HepG2 (cell line): ENCODE measurements at regions not wholly inside any gene's neighbourhood (a gene's known extent, or its start where the extent isn't known, plus 50 kb on each side); places are given as distances from the start of the nearest gene placed in this dataset.

Experiments
- ATAC-seq: fragments of 200-7000 bp; cut with Tn5 transposase; 3 replicates; pipeline ENCODE4 v1.9.1; 2020; ENCODE audit warnings: mild to moderate bottlenecking, moderate library complexity
- BruUV-seq: library from RNA; stranded (reverse); fragments of 400-500 nt; replicated peaks from 2 replicates; lab custom pipeline; 2021; lab: Mats Ljungman, UMichigan
- CTCF ChIA-PET: fragments of 300-600 bp; formaldehyde crosslinking; extraction: SDS; loops from one replicate; lab custom pipeline; 2021; ENCODE audit warnings: low total read pairs, inconsistent platforms, low intra/inter-chr PET ratio; lab: Yijun Ruan, JAX
- POLR2A ChIA-PET: fragments of 350-600 bp; sonication (Branson Sonifier 250); formaldehyde crosslinking; loops from one replicate; lab custom pipeline; 2020; ENCODE audit warnings: antibody characterized with exemption, inconsistent platforms; lab: Yijun Ruan, JAX
- DNase-seq: peaks from one replicate; pipeline ENCODE4 v3.0.0-alpha.2; 2015; ENCODE audit warnings: low spot score
- FAIRE-seq: peaks from 3 replicates; lab custom pipeline; 2011; peaks lifted over from hg19 to GRCh38; lab: Jason Lieb, UNC
- H2AFZ ChIP-seq: one replicate; pipeline ENCODE4 v1.6.1; 2011; ENCODE audit warnings: low read length, inconsistent platforms
- H3K27ac ChIP-seq: fragments of 300-600 bp; 3 replicates; pipeline ENCODE4 v1.8.0; 2011; ENCODE audit warnings: mixed run types, mild to moderate bottlenecking, mixed read lengths, low read length, inconsistent platforms; ENCODE audit not compliant: insufficient read depth; ENCODE audit errors: extremely low read length
- H3K27me3 ChIP-seq, 2 experiments: fragments of 200-600 bp in 1 of 2; 2 replicates in 1 of 2; 3 replicates in 1 of 2; pipeline versions ENCODE4 v1.6.0 to v1.8.0; 2011; ENCODE audit warnings: low read length in 2 of 2, mild to moderate bottlenecking in 2 of 2, moderate library complexity in 2 of 2, inconsistent platforms in 1 of 2; ENCODE audit not compliant: insufficient read depth in 2 of 2, control insufficient read depth in 1 of 2
- H3K36me3 ChIP-seq, 2 experiments: fragments of 200-600 bp in 1 of 2; replicated peaks in 1 of 2; 2 replicates in 1 of 2; 3 replicates in 1 of 2; pipeline versions ENCODE4 v1.5.1 to v1.8.0; 2011; ENCODE audit warnings: low read length in 2 of 2, inconsistent platforms in 1 of 2; ENCODE audit not compliant: insufficient read depth in 2 of 2, control insufficient read depth in 1 of 2
- H3K4me1 ChIP-seq: 2 replicates; pipeline ENCODE4 v1.5.1; 2012; ENCODE audit warnings: low read length, inconsistent platforms; ENCODE audit not compliant: insufficient read depth
- H3K4me2 ChIP-seq: 2 replicates; pipeline ENCODE4 v1.6.0; 2011; ENCODE audit warnings: low read depth, low read length, inconsistent platforms
- H3K4me3 ChIP-seq, 3 experiments: fragments of 200-600 bp in 1 of 3; sonication (generic), shearing (Covaris generic) in 1 of 3; replicated peaks in 1 of 3; 2 replicates each; pipeline ENCODE4 v1.5.1; 2011 to 2016; ENCODE audit warnings: low read length in 3 of 3, inconsistent platforms in 2 of 3, low read depth in 2 of 3, mild to moderate bottlenecking in 2 of 3, control low read depth in 1 of 3, mixed read lengths in 1 of 3; ENCODE audit not compliant: insufficient read depth in 1 of 3
- H3K79me2 ChIP-seq: one replicate; pipeline ENCODE4 v1.6.1; 2011; ENCODE audit warnings: low read length, inconsistent platforms; ENCODE audit not compliant: insufficient read depth
- H3K9ac ChIP-seq: 2 replicates; pipeline ENCODE4 v1.6.0; 2011; ENCODE audit warnings: mild to moderate bottlenecking, low read depth, low read length, inconsistent platforms; ENCODE audit not compliant: insufficient read depth
- H3K9me3 ChIP-seq: 2 replicates; pipeline ENCODE4 v1.5.1; 2012; ENCODE audit warnings: mild to moderate bottlenecking, low read length
- H4K20me1 ChIP-seq: 2 replicates; pipeline ENCODE4 v1.6.0; 2011; ENCODE audit warnings: inconsistent platforms, mild to moderate bottlenecking, low read length, moderate library complexity; ENCODE audit not compliant: insufficient read depth
- HOXA9 ChIP-seq: sonication (generic); formaldehyde crosslinking; IDR thresholded peaks from 2 replicates; pipeline ENCODE4 v1.8.1; 2022; ENCODE audit warnings: missing genetic modification reagents, mild to moderate bottlenecking, moderate library complexity, borderline replicate concordance
- IKZF1 ChIP-seq: fragments of 450-650 bp; IDR thresholded peaks from 2 replicates; pipeline ENCODE4 v1.7.1; 2016
- IRF1 ChIP-seq: sonication (generic); formaldehyde crosslinking; IDR thresholded peaks from 2 replicates; pipeline ENCODE4 v1.4.0; 2020; ENCODE audit warnings: low read depth, mild to moderate bottlenecking, missing genetic modification reagents
- MYNN ChIP-seq: sonication (generic); formaldehyde crosslinking; IDR thresholded peaks from 2 replicates; pipeline ENCODE4 v1.4.0; 2020; ENCODE audit warnings: mild to moderate bottlenecking, low read depth, missing genetic modification reagents
- SNAPC2 ChIP-seq: sonication (generic); formaldehyde crosslinking; IDR thresholded peaks from 2 replicates; pipeline ENCODE4 v1.8.1; 2022; ENCODE audit warnings: mild to moderate bottlenecking, missing genetic modification reagents
- TMF1 ChIP-seq: sonication (generic); formaldehyde crosslinking; IDR thresholded peaks from 2 replicates; pipeline ENCODE4 v1.8.1; 2022; ENCODE audit warnings: low read depth, missing genetic modification reagents
- TOPORS ChIP-seq: sonication (generic); formaldehyde crosslinking; IDR thresholded peaks from 2 replicates; pipeline ENCODE4 v1.8.0; 2023; ENCODE audit warnings: mild to moderate bottlenecking, missing genetic modification reagents
- U2AF2 ChIP-seq: fragments of 200-400 bp; formaldehyde crosslinking; IDR thresholded peaks from 2 replicates; pipeline ENCODE4 v1.6.1; 2017; ENCODE audit warnings: low read depth, mild to moderate bottlenecking, low read length
- ZNF230 ChIP-seq: sonication (generic); formaldehyde crosslinking; IDR thresholded peaks from 2 replicates; pipeline ENCODE4 v1.4.0; 2020; ENCODE audit warnings: mild to moderate bottlenecking, missing genetic modification reagents
- ZNF292 ChIP-seq: sonication (generic); formaldehyde crosslinking; IDR thresholded peaks from 2 replicates; pipeline ENCODE4 v1.8.1; 2022; ENCODE audit warnings: mild to moderate bottlenecking, low read depth, missing genetic modification reagents, borderline replicate concordance
- ZNF451 ChIP-seq: sonication (generic); formaldehyde crosslinking; IDR thresholded peaks from 2 replicates; pipeline ENCODE4 v1.5.0; 2020; ENCODE audit warnings: mild to moderate bottlenecking, missing genetic modification reagents
- ZNF670 ChIP-seq: sonication (generic); formaldehyde crosslinking; IDR thresholded peaks from 2 replicates; pipeline ENCODE4 v1.8.0; 2022; ENCODE audit warnings: mild to moderate bottlenecking, missing genetic modification reagents, borderline replicate concordance
- ZNF839 ChIP-seq: sonication (generic); formaldehyde crosslinking; IDR thresholded peaks from 2 replicates; pipeline ENCODE4 v1.4.0; 2020; ENCODE audit warnings: missing genetic modification reagents, mild to moderate bottlenecking, borderline replicate concordance
- WGBS: methylation state at CpG from one replicate; pipeline ENCODE4 v1.1.6; 2017; ENCODE audit warnings: low lambda C conversion rate; 5-methylcytosine and 5-hydroxymethylcytosine counted together
- in situ Hi-C: cut with HindIII; loops from 2 replicates; pipeline ENCODE4 v1.10.0; 2017; ENCODE audit warnings: low pct_unique_long_range_greater_than_20kb; ENCODE audit not compliant: extremely low pct_ligation_motif_present
- intact Hi-C: fragments of 100-400 bp; cut with micrococcal nuclease; formaldehyde crosslinking; loops from one replicate; pipeline ENCODE4 v1.10.0; 2022; ENCODE audit not compliant: unreplicated experiment
- TF ChIP-seq, protein P1 (sequence below): IDR thresholded peaks from 2 replicates; pipeline ENCODE4 v1.6.1; 2016
- TF ChIP-seq, protein P2 (sequence below): sonication (generic); formaldehyde crosslinking; IDR thresholded peaks from 2 replicates; pipeline ENCODE4 v1.4.0; 2020; ENCODE audit warnings: missing genetic modification reagents, borderline replicate concordance
- TF ChIP-seq, protein P3 (sequence below): sonication (generic); formaldehyde crosslinking; conservative IDR thresholded peaks from 2 replicates; pipeline ENCODE4 v1.8.0; 2022; ENCODE audit warnings: mild to moderate bottlenecking, moderate library complexity, missing genetic modification reagents

GRCh38 chr2:121955872-121956271 lies 200.4 kb downstream of the TSN start:
- POLR2A ChIA-PET: no interaction called here
- Histone ChIP-seq H2AFZ (no peak overlapping the region), H3K9ac (no peak overlapping the region), H3K79me2 (no peaks in the 10 kb centered on the region), H3K4me2 (no peak overlapping the region), H3K4me3 (no peak overlapping the region), H3K4me1 (no peaks in the 10 kb centered on the region), H3K27me3 (peaks cover 2 to 31% of the 10 kb centered on the region in 2 experiments; a peak in 4 of 5 replicates), H4K20me1 (no peaks in the 10 kb centered on the region), H3K27ac (no peak overlapping the region), H3K36me3 (no peaks in the 10 kb centered on the region), H3K9me3 (no peaks in the 10 kb centered on the region)
- WGBS: 44% methylated on average over 9 of the region's 9 CpGs
- in situ Hi-C loops (no loop called here), intact Hi-C loops (no loop called here)
- no peak for TF ChIP-seq ZNF292 (CRISPR knock-in tag)
- TF ChIP-seq MYNN (CRISPR knock-in tag): no peak
- no peak for TF ChIP-seq IKZF1
- TF ChIP-seq ZNF839 (CRISPR knock-in tag): no peak
- no peak for TF ChIP-seq TMF1
- TF ChIP-seq, protein P1, sequence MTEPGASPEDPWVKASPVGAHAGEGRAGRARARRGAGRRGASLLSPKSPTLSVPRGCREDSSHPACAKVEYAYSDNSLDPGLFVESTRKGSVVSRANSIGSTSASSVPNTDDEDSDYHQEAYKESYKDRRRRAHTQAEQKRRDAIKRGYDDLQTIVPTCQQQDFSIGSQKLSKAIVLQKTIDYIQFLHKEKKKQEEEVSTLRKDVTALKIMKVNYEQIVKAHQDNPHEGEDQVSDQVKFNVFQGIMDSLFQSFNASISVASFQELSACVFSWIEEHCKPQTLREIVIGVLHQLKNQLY (CRISPR knock-in tag): no peak
- TF ChIP-seq ZNF451 (CRISPR knock-in tag): no peak
- TF ChIP-seq IRF1 (CRISPR knock-in tag): no peak
- ATAC-seq (no peak), FAIRE-seq (no peak), DNase-seq (no peak)
- CTCF ChIA-PET: no interaction called here
- no TSS peak for BruUV-seq

DNA sequence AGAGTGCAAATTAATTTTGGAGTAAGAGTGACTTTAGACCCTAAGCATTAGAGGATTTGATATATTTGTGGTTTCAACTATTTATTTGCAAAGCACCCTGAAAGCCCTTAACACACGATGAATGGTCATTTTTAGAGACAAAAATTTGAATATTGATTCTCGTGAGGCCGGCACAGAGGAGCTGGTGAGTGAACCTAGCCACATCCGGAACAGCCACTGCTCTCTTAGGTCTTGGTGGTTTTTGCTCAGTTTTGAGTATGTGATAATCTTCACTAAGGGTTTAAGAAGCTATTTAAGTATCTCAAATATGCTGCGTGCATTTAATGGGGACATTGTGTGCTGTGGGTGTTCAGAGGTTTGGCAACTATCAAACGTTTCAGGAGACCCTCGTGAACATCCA lies 204.8 kb downstream of the TSN start:
- in situ Hi-C loops (no loop called here), intact Hi-C loops (no loop called here)
- Histone ChIP-seq H3K9me3 (no peaks in the 10 kb centered on the region), H3K9ac (no peak overlapping the region), H4K20me1 (no peaks in the 10 kb centered on the region), H3K4me3 (no peak overlapping the region), H3K27me3 (peaks cover 0 to 12% of the 10 kb centered on the region in 2 experiments; a peak in 2 of 5 replicates), H3K27ac (no peak overlapping the region), H3K4me2 (no peak overlapping the region), H2AFZ (no peak overlapping the region), H3K4me1 (no peaks in the 10 kb centered on the region), H3K36me3 (no peaks in the 10 kb centered on the region), H3K79me2 (no peaks in the 10 kb centered on the region)
- 9% methylated on average over 7 of the region's 7 CpGs for WGBS
- BruUV-seq: no TSS peak
- FAIRE-seq: no peak
- ChIA-PET POLR2A (no interaction called here), CTCF (no interaction called here)
- no peak for ATAC-seq
- DNase-seq: no peak
- no peak for TF ChIP-seq HOXA9 (CRISPR knock-in tag)
- no peak for TF ChIP-seq TOPORS
- TF ChIP-seq, protein P2, sequence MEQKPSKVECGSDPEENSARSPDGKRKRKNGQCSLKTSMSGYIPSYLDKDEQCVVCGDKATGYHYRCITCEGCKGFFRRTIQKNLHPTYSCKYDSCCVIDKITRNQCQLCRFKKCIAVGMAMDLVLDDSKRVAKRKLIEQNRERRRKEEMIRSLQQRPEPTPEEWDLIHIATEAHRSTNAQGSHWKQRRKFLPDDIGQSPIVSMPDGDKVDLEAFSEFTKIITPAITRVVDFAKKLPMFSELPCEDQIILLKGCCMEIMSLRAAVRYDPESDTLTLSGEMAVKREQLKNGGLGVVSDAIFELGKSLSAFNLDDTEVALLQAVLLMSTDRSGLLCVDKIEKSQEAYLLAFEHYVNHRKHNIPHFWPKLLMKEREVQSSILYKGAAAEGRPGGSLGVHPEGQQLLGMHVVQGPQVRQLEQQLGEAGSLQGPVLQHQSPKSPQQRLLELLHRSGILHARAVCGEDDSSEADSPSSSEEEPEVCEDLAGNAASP (CRISPR knock-in tag): no peak
- TF ChIP-seq U2AF2: no peak
- TF ChIP-seq SNAPC2 (CRISPR knock-in tag): no peak
- TF ChIP-seq, protein P3, sequence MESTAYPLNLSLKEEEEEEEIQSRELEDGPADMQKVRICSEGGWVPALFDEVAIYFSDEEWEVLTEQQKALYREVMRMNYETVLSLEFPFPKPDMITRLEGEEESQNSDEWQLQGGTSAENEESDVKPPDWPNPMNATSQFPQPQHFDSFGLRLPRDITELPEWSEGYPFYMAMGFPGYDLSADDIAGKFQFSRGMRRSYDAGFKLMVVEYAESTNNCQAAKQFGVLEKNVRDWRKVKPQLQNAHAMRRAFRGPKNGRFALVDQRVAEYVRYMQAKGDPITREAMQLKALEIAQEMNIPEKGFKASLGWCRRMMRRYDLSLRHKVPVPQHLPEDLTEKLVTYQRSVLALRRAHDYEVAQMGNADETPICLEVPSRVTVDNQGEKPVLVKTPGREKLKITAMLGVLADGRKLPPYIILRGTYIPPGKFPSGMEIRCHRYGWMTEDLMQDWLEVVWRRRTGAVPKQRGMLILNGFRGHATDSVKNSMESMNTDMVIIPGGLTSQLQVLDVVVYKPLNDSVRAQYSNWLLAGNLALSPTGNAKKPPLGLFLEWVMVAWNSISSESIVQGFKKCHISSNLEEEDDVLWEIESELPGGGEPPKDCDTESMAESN (CRISPR knock-in tag): no peak
- TF ChIP-seq ZNF670 (CRISPR knock-in tag): no peak
- TF ChIP-seq ZNF230 (CRISPR knock-in tag): no peak
